AG10803 (cell line): ENCODE measurements at regions not wholly inside any gene's neighbourhood (a gene's known extent, or its start where the extent isn't known, plus 50 kb on each side); places are given as distances from the start of the nearest gene placed in this dataset.

Experiments used
- DNase-seq: peaks from one replicate; pipeline ENCODE4 v3.0.0; 2010; ENCODE audit warnings: low read depth
- H3K4me3 ChIP-seq: 2 replicates; pipeline ENCODE4 v1.5.1; 2011; ENCODE audit warnings: mild to moderate bottlenecking, low read length, control low read depth
- TF ChIP-seq, protein P1 (sequence below): conservative IDR thresholded peaks from 2 replicates; pipeline ENCODE4 v1.5.1; 2011; ENCODE audit warnings: mild to moderate bottlenecking, low read length, control low read depth, inconsistent platforms

DNA sequence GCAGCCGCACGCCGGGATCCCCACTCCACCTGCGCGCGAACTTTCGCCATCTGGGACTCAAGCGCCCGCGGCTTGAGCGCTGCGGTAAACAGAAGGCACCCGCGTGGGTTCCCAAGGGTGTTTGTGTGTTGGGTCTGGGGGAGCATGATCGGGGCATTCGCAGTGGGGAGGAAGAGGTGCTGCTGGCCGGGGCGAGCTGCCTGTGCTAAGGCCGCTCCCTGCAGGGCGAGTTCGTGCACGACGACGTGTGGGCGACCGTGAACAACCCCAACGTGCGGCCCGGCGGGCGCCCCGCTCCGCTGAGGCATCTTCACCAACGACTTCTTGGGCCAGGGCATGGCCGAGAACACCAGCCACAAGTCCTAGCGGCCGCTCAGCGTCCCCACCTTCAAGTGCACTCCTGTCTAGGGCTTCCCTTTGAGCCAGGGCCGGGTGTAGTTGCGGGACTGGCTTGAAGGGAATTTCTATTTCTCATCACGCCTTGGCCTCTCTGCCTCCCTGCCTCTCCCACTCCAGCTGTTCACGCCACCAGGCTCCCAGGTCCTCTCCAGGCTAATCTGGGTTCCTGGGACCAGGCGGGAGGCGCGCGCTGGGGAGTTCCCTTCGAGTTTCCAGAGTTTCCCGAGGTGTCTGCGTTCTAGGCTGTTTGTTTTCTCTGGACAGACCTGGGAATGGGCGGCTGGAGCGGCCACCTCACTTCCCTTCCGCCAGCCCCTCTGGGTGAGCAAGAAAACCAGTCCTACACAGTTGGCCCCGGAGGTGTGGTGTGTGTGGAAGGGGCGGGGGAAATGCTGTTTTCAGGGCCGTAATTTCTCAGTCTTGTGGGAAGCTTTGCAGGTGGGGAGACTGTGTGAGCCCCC, 417.8 kb upstream of the TMTC1 start:
- H3K4me3 ChIP-seq = no peak overlapping the region
- no peak for DNase-seq
- TF ChIP-seq, protein P1, sequence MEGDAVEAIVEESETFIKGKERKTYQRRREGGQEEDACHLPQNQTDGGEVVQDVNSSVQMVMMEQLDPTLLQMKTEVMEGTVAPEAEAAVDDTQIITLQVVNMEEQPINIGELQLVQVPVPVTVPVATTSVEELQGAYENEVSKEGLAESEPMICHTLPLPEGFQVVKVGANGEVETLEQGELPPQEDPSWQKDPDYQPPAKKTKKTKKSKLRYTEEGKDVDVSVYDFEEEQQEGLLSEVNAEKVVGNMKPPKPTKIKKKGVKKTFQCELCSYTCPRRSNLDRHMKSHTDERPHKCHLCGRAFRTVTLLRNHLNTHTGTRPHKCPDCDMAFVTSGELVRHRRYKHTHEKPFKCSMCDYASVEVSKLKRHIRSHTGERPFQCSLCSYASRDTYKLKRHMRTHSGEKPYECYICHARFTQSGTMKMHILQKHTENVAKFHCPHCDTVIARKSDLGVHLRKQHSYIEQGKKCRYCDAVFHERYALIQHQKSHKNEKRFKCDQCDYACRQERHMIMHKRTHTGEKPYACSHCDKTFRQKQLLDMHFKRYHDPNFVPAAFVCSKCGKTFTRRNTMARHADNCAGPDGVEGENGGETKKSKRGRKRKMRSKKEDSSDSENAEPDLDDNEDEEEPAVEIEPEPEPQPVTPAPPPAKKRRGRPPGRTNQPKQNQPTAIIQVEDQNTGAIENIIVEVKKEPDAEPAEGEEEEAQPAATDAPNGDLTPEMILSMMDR = no peak

DNA sequence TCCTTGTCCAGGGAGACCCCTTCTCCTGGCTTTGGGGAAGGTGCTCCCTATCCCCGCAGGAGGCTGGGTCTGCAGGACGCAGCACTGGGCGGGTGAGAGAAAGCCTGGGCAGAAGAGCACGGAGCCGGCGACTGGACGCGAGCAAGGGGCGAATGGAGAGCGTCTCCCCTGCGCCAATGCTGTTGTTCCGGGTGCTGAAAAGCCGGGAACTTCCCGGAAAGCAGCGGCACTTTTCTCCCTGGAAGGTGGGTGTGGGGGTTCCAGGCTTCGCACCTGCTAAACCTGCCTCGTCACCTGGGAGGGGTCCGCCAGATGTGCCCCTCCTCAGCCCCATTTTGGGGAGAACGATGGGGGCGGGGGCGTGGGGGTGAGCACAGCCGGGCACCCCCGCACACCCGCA, 417.1 kb upstream of the TMTC1 start:
- no peak for DNase-seq
- TF ChIP-seq, protein P1 = no peak
- H3K4me3 ChIP-seq = no peak overlapping the region

DNA sequence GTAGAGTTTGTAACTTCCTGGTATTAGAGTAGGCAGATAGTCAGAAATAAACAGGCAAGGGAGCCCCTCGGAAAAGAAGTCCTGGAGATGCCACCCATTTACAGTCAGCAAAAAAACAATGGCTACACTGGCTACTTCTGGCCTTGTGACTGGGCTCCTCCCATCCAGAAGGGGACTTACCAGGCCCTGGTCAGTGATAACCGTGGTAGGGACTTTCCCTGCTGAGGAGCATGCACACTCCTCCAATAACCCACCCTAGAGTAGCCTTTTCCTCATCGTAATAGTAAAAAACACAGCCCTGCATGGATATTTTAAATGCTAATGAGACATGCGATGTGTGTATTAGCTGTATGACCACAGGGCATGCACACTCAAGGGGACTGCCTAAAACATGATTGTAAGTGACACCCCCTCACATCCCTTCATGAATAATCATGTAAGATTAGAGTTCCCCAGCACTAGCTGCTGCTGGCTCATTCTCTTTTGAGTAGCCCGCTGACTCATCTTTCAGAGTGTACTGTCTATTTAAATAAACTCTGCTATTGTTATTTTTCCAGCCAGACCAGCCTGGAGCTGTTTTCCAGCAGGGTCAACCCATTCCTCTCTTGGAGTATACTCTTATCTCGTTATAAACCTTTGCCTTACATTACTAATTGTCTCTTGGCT, 413.8 kb upstream of the TMTC1 start:
- no peak overlapping the region for H3K4me3 ChIP-seq
- TF ChIP-seq, protein P1 = no peak
- no peak for DNase-seq

DNA sequence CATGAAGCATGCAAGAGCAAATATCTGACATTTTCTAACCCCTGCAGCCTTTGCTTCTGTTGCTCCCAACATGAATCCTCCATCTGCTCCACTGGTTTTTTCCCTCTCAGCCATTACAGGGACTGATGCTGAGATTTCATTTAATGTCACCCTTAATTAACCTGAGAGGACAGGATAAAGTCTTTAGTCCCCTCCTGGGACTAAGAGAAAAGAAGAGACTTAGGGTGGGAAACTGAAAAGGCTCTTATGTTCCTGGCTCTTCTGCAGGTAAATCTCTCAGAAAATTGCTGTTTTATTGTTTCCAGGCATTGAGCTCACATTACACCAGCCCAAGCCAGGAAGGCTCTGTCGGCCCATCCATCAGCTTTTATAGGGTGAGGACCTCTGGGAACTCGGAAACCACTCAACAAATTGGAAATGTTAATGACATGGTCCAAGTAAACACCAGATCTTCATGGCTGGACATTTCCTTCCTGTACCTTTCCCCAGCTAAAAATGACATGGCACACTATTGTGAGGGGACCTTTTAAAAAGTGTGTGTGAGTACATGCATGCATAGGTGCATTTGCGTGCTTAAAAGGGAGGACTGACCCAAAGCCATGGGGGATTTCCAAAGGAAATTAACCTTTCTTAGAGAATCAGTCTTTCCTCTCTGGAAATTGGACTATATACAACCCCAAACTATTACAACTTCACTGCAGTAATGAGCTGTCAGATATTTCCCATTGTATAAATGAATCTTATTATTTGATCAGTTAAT, 408.1 kb upstream of the TMTC1 start:
- TF ChIP-seq, protein P1 = no peak
- no peak for DNase-seq
- H3K4me3 ChIP-seq = no peak overlapping the region

DNA sequence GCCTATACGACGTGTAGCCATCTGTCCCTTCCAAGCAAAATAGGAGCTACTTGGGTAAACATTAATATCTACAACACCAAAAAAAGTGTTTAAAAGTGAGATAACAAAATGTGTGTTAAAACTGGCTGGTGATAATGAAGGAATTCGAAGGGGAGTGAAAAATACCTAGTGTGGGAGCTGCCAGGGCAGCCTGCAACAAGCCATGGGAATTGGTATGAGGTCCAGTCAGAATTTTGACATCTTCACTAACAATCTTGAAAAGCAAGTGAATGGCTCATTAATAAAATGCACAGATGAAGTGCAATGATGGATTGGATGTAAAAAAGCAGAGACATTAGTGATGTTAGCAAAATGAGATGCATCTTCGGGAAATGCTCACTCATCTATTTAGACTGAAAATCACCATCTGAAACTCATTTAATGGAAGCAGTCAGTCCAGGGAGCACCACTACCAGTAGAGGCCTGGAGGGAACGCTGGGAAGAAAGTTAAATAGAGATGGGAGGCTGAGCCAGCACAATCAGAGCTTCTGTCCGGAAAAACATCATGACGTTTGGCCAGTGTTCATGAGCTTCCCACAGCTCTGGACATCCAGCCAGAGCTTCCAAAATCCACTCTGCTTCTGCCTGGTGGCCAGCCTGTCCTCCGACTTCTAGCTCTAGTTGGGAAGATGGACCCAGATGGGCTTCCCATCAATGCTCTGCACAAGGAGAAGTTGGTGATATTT, 405.0 kb upstream of the TMTC1 start:
- TF ChIP-seq, protein P1 = no peak
- DNase-seq = no peak
- no peak overlapping the region for H3K4me3 ChIP-seq

DNA sequence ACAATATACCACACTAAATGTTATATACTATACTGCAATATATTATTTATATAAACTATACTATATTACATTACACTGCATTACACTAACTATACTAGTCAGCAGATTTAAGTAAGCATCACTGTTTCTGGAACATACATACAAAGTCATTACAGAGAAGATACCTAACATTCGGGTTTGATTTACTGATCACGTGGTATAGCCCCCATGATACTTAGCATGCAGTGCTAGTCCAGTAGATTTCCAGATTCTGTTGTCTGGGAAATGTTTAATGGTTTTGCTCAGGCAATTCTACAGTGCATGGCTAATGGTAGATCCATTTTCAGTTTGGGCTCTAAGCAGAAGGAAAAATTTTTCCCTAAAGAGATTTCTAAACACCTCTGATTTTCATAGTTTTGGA, 403.7 kb upstream of the TMTC1 start:
- no peak for DNase-seq
- H3K4me3 ChIP-seq = no peak overlapping the region
- TF ChIP-seq, protein P1 = no peak
